NT2/D1 (cell line): ENCODE measurements at regions not wholly inside any gene's neighbourhood (a gene's known extent, or its start where the extent isn't known, plus 50 kb on each side); places are given as distances from the start of the nearest gene placed in this dataset.
A peak's percentile ranks its signal among the peaks of the same experiment; 100 is the strongest.
"Not testable (repeated sequence)": the region's sequence is repeated elsewhere in the genome, so short reads cannot be mapped to it uniquely, and the experiment has no call there.

ENCODE experiments used
- DNase-seq: peaks from one replicate; pipeline ENCODE4 v3.0.0-alpha.2; 2011; ENCODE audit warnings: low read depth, low spot score
- H3K27me3 ChIP-seq: 2 replicates; pipeline ENCODE4 v1.6.0; 2011; ENCODE audit warnings: mild to moderate bottlenecking; ENCODE audit not compliant: insufficient read length, insufficient read depth
- H3K36me3 ChIP-seq: 2 replicates; pipeline ENCODE4 v1.6.1; 2011; ENCODE audit warnings: mild to moderate bottlenecking, low read length, mixed read lengths; ENCODE audit not compliant: insufficient read depth, insufficient read length
- H3K4me1 ChIP-seq: 2 replicates; pipeline ENCODE4 v1.5.1; 2011; ENCODE audit not compliant: insufficient read depth, insufficient read length
- H3K4me3 ChIP-seq: 2 replicates; pipeline ENCODE4 v1.5.1; 2011; ENCODE audit warnings: low read depth; ENCODE audit not compliant: insufficient read length
- H3K9ac ChIP-seq: 2 replicates; pipeline ENCODE4 v1.6.0; 2011; ENCODE audit warnings: low read depth; ENCODE audit not compliant: insufficient read length
- H3K9me3 ChIP-seq: 2 replicates; pipeline ENCODE4 v1.5.1; 2011; ENCODE audit warnings: mild to moderate bottlenecking, low read length; ENCODE audit not compliant: insufficient read depth
- SUZ12 ChIP-seq: IDR thresholded peaks from 2 replicates; pipeline ENCODE4 v1.6.1; 2011; ENCODE audit not compliant: insufficient read length, insufficient read depth; ENCODE audit errors: extremely low read depth
- YY1 ChIP-seq: IDR thresholded peaks from 2 replicates; pipeline ENCODE4 v1.6.1; 2011; ENCODE audit not compliant: insufficient read length, insufficient read depth
- ZNF274 ChIP-seq: IDR thresholded peaks from 2 replicates; pipeline ENCODE4 v1.6.1; 2011; ENCODE audit warnings: mild to moderate bottlenecking, low read depth, low read length

DNA sequence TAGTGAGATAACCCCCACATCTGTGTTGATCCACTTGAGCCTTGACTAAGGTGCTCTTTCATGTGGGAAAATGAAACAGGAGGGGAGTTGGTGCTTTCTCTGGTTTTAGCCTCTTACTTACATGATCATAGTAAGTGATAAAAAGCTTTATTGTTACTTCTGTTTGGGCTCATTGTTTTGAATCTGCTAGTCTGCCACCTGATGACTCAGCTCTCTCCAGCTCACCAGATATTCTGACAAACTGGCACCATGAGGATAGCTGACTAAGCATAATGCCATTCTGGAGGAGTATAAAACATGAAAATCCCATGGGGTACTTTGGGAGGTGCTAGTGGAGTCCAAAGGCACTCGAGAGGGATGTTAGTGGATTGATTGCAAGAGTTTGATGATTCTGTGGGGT is 824.0 kb downstream of the RAPGEF2 start:
- H3K4me1 ChIP-seq, result no peaks in the 10 kb centered on the region
- TF ChIP-seq SUZ12, result no peak
- no peak for TF ChIP-seq ZNF274
- no peak for TF ChIP-seq YY1
- no peak overlapping the region for H3K9ac ChIP-seq
- H3K4me3 ChIP-seq, result no peak overlapping the region
- H3K9me3 ChIP-seq, result peaks cover 10% of the 10 kb centered on the region
- DNase-seq, result no peak
- no peaks in the 10 kb centered on the region for H3K27me3 ChIP-seq
- no peaks in the 10 kb centered on the region for H3K36me3 ChIP-seq

DNA sequence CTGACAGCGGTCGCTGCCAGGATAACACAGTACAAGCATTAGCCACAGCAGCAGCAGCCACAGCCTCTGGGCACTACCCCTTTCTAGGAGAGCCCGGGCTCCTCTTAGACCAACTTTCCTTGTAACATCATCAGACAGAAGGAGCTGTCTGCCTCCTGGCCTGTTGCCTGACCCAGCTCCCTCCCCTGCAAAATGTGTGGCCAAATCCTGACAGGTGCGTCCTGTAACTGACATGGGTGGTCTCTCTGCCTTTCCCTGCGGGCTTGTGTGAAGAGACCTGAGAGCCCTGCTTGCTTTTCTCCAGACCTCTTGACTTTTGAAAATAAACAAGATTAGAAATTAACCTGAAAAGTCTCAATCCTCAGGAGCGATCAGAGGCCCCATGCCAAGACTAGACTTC is 824.9 kb downstream of the RAPGEF2 start:
- Histone ChIP-seq H3K4me1 (no peaks in the 10 kb centered on the region), H3K36me3 (no peaks in the 10 kb centered on the region), H3K4me3 (no peak overlapping the region), H3K9me3 (peaks cover 10% of the 10 kb centered on the region), H3K9ac (no peak overlapping the region), H3K27me3 (no peaks in the 10 kb centered on the region)
- DNase-seq, result no peak
- TF ChIP-seq ZNF274, result no peak
- TF ChIP-seq YY1, result no peak
- no peak for TF ChIP-seq SUZ12

DNA sequence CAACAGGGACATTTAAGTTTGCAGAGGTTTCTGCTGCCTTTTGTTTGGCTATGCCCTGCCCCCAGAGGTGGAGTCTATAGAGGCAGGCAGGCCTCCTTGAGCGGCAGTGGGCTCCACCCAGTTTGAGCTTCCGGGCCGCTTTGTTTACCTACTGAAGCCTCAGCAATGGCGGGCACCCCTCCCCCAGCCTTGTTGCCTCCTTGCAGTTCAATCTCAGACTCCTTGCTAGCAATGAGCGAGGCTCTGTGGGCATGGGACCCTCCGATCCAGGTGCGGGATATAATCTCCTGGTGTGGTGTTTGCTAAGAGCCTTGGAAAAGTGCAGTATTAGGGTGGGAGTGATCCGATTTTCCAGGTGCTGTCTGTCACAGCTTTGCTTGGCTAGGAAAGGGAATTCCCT is 831.7 kb downstream of the RAPGEF2 start:
- H3K4me1 ChIP-seq, H3K27me3 ChIP-seq, DNase-seq, H3K9ac ChIP-seq, H3K36me3 ChIP-seq, H3K4me3 ChIP-seq: not testable (repeated sequence)
- peaks cover 13% of the 10 kb centered on the region; the same call in 1 of the 2 replicates for H3K9me3 ChIP-seq

DNA sequence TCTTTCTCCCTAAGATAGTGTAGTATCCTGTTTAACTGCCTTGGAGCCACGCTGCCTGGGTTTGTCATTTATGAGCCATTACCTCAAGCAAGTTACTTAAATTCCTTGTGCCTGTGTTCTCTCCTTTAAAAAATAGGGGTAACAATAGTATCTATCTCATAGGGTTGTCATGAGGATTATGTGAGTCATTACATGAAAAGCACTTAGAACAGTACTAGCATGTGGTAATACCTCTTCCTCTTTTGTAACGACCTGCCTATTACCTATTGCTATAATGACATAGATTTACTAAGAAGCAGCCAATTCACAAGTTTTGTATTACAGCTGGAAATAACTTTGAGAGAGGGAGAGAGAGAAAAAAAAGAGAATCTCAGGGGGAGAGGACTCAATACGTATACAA is 834.7 kb downstream of the RAPGEF2 start:
- no peak overlapping the region for H3K4me3 ChIP-seq
- no peak for TF ChIP-seq YY1
- TF ChIP-seq ZNF274, result no peak
- TF ChIP-seq SUZ12, result no peak

DNA sequence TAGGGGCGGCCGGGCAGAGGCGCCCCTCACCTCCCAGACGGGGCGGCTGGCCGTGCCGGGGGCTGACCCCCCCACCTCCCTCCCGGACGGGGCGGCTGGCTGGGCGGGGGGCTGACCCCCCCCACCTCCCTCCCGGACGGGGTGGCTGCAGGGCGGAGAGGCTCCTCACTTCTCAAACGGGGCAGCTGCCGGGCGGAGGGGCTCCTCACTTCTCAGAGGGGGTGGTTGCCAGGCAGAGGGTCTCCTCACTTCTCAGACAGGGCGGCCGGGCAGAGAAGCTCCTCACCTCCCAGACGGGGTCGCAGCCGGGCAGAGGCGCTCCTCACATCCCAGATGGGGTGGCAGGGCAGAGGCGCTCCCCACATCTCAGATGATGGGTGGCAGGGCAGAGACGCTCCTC is 836.8 kb downstream of the RAPGEF2 start:
- H3K36me3 ChIP-seq, H3K4me1 ChIP-seq, H3K9ac ChIP-seq, H3K27me3 ChIP-seq, DNase-seq, H3K9me3 ChIP-seq, H3K4me3 ChIP-seq: not testable (repeated sequence)

More for the DNA sequence above, 834.7 kb downstream of the RAPGEF2 start:
- no peak for DNase-seq
- Histone ChIP-seq H3K27me3 (no peaks in the 10 kb centered on the region), H3K36me3 (no peaks in the 10 kb centered on the region), H3K4me1 (no peaks in the 10 kb centered on the region), H3K9ac (no peak overlapping the region), H3K9me3 (peaks cover 13% of the 10 kb centered on the region; the same call in 1 of the 2 replicates)

DNA sequence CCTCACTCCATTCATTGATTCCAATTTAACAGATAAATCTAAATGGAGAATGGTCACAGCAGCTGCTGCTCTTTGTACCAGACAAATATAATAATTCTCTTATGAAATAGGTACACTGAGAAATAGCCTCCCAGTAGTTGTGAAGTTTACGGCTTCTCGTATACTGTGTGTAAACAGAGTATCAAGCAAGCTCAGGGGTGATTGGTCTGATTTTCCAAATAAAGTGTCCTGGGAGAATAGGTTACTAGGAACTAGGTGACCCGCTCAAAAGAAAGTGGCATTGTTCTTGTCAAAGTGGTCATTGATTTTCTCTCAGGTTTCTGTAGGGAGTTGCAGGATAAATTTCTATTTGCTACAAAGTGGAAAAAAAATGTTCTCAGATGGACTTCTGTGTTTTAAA is 838.2 kb downstream of the RAPGEF2 start:
- Histone ChIP-seq H3K36me3 (no peaks in the 10 kb centered on the region), H3K4me3 (no peak overlapping the region), H3K4me1 (no peaks in the 10 kb centered on the region), H3K9ac (no peak overlapping the region), H3K27me3 (no peaks in the 10 kb centered on the region), H3K9me3 (no peaks in the 10 kb centered on the region; the same call in 1 of the 2 replicates)
- no peak for DNase-seq
- TF ChIP-seq ZNF274 (no peak), SUZ12 (no peak), YY1 (no peak)

DNA sequence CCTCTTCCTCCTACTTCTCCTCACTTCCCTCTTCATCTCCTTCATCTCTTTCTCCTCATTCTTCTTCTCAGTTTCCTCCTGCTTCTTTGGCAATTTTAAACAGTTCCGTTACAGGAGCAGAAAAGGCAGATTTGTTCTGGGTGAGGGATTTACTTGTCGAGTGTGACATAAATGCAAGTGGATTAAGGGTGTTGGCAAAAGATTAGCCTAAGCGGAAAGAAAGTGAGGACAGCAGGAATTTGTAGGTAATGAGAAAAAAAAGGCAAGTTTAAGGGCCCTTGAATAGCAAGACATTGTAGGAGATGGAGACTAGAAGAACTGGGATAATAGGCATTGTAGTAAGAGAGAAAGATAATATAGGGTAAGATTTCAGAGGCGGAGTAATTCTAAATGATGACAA is 841.6 kb downstream of the RAPGEF2 start:
- Histone ChIP-seq H3K9ac (no peak overlapping the region), H3K27me3 (no peaks in the 10 kb centered on the region), H3K4me1 (no peaks in the 10 kb centered on the region), H3K36me3 (no peaks in the 10 kb centered on the region), H3K9me3 (no peaks in the 10 kb centered on the region), H3K4me3 (no peak overlapping the region)
- DNase-seq, result no peak
- TF ChIP-seq ZNF274, result no peak
- TF ChIP-seq SUZ12, result no peak
- TF ChIP-seq YY1, result no peak

DNA sequence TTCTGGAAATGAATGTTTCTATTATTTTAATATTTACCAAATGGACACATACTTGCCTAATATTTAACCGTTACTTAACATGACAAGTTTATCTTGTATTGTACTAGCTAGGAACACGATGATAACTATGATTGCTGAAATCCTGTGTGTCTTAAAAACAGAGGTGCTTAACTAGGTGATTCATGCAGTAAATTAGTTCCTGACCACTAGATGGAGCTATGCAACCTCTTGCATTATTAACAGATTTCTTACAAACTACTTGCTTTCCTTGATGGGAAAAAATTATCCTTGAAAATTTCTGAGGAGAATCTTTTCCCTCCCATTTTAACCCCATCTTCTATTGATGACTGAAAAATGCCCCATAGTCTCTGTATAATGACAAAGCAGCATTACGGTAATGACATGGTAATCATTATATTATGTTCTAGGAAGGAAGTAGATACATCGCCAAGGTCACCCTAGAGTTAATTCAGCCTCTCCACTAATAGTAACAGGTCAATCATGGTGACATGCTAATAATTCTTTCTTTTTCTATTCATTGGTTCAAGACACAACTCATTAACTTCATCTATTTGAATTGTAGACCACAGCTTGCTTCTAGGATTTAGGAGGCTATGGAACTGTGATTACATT is 844.2 kb downstream of the RAPGEF2 start:
- H3K27me3 ChIP-seq, result no peaks in the 10 kb centered on the region
- DNase-seq, result peak; percentile 42
- H3K36me3 ChIP-seq, result no peaks in the 10 kb centered on the region
- H3K4me1 ChIP-seq, result no peaks in the 10 kb centered on the region
- H3K9ac ChIP-seq, result no peak overlapping the region
- H3K9me3 ChIP-seq, result no peaks in the 10 kb centered on the region
- no peak for TF ChIP-seq ZNF274
- no peak for TF ChIP-seq YY1
- TF ChIP-seq SUZ12, result no peak
- H3K4me3 ChIP-seq, result no peak overlapping the region
